HG03558 (cell line): ENCODE measurements at regions not wholly inside any gene's neighbourhood (a gene's known extent, or its start where the extent isn't known, plus 50 kb on each side); places are given as distances from the start of the nearest gene placed in this dataset.
"Not testable (repeated sequence)": the region's sequence is repeated elsewhere in the genome, so short reads cannot be mapped to it uniquely, and the experiment has no call there.

ENCODE experiments used
- ATAC-seq: cut with Tn5 transposase; IDR thresholded peaks from one replicate; pipeline ENCODE4 v1.9.1; 2021; ENCODE audit warnings: moderate number of reproducible peaks; ENCODE audit not compliant: unreplicated experiment; ENCODE audit errors: extremely low read depth

- no peak for ATAC-seq
Observed at GRCh38 chr1:58209575-58209974, 337.0 kb downstream of the OMA1 start.

DNA sequence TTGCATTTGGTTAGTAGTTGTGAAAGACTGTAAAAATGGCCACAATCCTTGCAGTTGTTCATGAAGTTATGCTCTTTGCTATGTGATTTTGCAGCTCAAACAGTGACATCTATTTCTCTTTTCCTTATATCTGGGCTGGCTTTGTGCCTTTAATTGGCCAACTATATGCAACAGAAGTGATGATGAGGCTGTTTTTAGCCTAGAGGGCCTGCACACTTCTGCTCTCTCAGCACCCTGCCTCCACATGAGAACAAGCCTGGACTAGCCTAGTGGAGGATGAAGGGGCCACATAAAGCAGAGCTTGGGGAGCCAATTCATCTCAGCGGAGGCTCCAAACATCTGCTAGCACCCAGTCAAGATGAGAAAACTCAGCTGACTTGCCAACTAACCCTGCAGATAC lies 339.8 kb downstream of the OMA1 start:
- ATAC-seq = no peak

GRCh38 chr1:58204284-58204683 lies 342.2 kb downstream of the OMA1 start:
- ATAC-seq = no peak

DNA sequence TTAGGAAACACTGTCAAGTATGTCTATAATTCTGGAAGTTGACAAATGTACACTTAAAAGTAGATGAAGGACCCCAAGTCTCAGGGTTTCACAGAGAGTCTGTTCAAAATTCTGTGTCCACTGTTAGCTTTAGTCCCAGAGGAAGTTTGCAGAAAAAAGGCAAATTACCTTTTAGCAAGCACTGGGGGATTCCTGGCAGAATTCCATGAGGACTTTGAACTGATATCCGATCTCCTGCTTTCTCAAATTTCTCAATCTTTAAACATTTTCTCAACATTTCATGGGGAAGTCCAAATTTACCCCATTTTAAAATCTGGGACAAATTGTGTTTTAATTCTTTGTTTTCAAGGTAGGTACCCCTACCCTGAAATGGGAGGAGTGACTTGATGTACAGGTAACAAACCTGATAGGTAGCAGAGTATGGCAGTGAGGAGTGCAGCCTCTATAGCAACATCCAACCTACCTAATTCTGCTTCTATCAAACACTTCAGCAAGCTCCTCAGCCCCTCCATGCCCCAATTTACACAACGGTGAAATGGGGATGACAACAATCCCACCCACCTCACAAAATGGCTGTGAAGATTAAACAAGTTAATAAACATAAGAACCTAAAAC lies 344.9 kb downstream of the OMA1 start:
- ATAC-seq = no peak

DNA sequence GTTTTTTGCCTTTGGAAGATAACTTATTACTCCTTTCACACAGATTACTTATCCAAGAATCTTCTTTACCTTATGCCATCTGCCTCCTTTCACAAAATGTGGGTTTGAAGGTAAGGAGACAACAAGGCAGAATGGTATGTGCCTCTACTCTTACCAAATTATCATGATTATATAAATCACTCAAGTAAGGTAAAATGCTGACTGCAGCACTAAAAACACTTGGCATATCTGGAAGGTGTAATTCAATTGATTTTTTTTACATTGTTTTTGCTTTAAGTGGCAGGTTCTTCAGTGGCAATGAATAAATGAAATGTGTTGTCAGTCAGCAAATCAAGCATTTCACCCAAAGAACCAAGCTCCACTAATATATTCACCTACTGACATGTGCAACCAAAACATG lies 346.1 kb downstream of the OMA1 start:
- no peak for ATAC-seq

- ATAC-seq = no peak
Observed at GRCh38 chr1:58197811-58198210, 348.7 kb downstream of the OMA1 start.

DNA sequence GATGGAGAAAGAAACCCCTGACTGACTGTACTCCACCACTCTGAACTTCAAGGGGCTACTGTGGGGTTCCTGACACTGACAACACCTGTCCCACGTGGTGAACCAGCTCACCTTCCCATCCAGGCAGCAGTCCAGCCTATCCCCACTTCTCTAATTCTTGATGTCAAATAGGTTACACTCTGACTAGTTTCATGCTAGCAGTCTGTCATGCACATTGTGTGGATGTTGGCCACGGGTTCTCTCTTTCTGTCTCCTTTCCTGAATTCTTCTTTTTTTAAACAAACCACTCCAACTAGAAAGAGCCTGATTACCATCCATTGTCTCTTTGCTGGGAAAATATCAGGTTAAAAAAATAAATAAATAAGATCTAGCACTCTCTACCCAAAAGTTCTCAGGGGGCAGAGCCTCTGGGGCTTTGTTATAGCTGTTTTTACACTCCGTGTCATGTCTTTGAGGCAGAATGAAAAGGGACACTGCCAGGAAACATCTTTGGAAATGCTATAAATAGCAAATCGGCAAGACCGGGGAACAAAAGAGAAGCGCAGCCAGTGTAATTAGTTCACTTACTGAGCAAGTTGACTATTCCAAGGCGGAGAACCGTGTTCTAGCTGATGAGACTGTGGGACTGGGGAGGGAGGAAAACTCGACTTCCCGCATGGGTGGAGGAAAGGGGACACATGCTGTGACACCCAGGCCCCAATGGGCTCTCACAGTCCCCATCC lies 356.1 kb downstream of the OMA1 start:
- no peak for ATAC-seq

- no peak for ATAC-seq
Observed at GRCh38 chr1:58189453-58189852, 357.1 kb downstream of the OMA1 start.

GRCh38 chr1:58183286-58183685 lies 363.2 kb downstream of the OMA1 start:
- no peak for ATAC-seq

- ATAC-seq = no peak
Observed at GRCh38 chr1:58180537-58180936, 366.0 kb downstream of the OMA1 start.

DNA sequence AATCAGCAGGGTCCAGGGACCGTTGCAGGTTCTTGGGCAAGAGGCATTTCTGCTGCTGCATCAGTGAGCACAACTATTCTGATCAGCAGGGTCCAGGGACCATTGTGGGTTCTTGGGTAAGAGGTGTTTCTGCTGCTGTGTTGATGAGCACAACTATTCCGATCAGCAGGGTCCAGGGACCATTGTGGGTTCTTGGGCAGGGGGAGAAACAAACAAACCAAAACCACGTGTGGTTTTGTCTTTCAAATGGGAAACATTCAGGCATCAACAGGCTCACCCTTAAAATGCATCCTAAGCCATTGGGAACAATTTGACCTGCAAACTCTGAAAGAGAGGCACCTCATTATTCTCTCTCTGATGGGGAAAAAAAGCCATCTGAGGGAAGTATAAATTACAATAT lies 377.4 kb downstream of the OMA1 start:
- not testable (repeated sequence) for ATAC-seq

DNA sequence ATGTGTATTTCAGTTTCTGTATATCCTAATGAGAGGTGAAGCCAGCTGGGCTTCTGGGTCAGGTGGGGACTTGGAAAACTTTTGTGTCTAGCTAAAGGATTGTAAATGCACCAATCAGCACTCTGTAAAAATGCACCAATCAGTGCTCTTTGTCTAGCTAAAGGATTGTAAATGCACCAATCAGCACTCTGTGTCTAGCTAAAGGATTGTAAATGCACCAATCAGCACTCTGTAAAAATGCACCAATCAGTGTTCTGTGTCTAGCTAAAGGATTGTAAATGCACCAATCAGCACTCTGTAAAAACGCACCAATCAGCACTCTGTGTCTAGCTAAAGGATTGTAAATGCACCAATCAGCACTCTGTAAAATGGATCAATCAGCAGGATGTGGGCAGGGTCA lies 379.4 kb downstream of the OMA1 start:
- ATAC-seq = not testable (repeated sequence)

- ATAC-seq = no peak
Observed at GRCh38 chr1:58166417-58166816, 380.1 kb downstream of the OMA1 start.

DNA sequence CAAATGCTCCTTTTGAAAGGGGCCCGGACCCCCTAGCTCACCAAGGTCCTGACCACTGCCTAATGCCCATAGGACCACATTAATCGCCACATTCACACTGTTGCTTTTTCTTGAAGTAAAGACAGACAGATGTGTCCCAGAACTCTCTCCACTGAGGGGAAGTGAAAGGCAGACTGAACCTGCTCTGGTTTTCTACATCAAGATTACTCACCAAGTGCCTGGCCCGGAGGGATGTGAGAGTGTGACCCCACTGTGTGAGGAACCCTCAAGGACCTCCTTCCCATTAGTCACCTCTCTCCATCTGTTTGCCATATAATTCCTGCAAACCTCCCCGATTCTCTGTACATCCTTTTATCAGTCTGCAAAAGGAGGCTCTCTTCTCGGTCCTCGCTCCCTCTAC lies 381.5 kb downstream of the OMA1 start:
- ATAC-seq = no peak

GRCh38 chr1:58162952-58163550 lies 383.5 kb downstream of the OMA1 start:
- ATAC-seq = no peak

GRCh38 chr1:58159434-58159830 lies 387.1 kb downstream of the OMA1 start:
- no peak for ATAC-seq

GRCh38 chr1:58158506-58159433 lies 387.8 kb downstream of the OMA1 start:
- no peak for ATAC-seq

GRCh38 chr1:58158016-58158415 lies 388.5 kb downstream of the OMA1 start:
- ATAC-seq = no peak

GRCh38 chr1:58157256-58157655 lies 389.3 kb downstream of the OMA1 start:
- no peak for ATAC-seq

- ATAC-seq = no peak
Observed at GRCh38 chr1:58156831-58157230, 389.7 kb downstream of the OMA1 start.

- no peak for ATAC-seq
Observed at GRCh38 chr1:58156124-58156468, 390.4 kb downstream of the OMA1 start.
